Breast epithelium (tissue), 4 donors: ENCODE measurements at regions not wholly inside any gene's neighbourhood (a gene's known extent, or its start where the extent isn't known, plus 50 kb on each side); places are given as distances from the start of the nearest gene placed in this dataset.

Experiments used
- DNase-seq, 2 donors: peaks; one replicate each; pipeline ENCODE4 v3.0.0-alpha.2; 2019; ENCODE audit warnings: low spot score in 2 of 2
- H3K27ac ChIP-seq, 2 donors: fragments of 200-600 bp; sonication (generic) in 1 of 2; one replicate each; pipeline ENCODE4 v1.5.1; 2016 to 2019; ENCODE audit warnings: mild to moderate bottlenecking in 1 of 2
- H3K27me3 ChIP-seq, 2 donors: fragments of 200-600 bp; sonication (generic) in 1 of 2; one replicate each; pipeline versions ENCODE4 v1.5.1 to v1.6.0; 2017 to 2019; ENCODE audit warnings: control low read depth in 1 of 2, mild to moderate bottlenecking in 1 of 2
- H3K36me3 ChIP-seq: fragments of 200-600 bp; one replicate; pipeline ENCODE4 v1.5.1; 2019
- H3K4me1 ChIP-seq, 2 donors: fragments of 200-600 bp; sonication (generic); one replicate each; pipeline ENCODE4 v1.5.1; 2016 to 2019; ENCODE audit warnings: control low read depth in 1 of 2
- H3K4me3 ChIP-seq, 3 donors: fragments of 200-600 bp; sonication (generic); 1 replicate in 2 of 3; 2 replicates in 1 of 3; pipeline ENCODE4 v1.5.1; 2016 to 2019; ENCODE audit warnings: mild to moderate bottlenecking in 3 of 3, moderate library complexity in 2 of 3
- H3K9me3 ChIP-seq, 2 donors: fragments of 200-600 bp; sonication (generic) in 1 of 2; one replicate each; pipeline ENCODE4 v1.5.1; 2016 to 2019; ENCODE audit warnings: control low read depth in 1 of 2
- CTCF ChIP-seq, 3 donors: fragments of 450-650 bp; IDR thresholded peaks; one replicate each; pipeline ENCODE4 v1.5.1; 2016 to 2017; ENCODE audit warnings: antibody characterized with exemption in 3 of 3, mild to moderate bottlenecking in 3 of 3, moderate library complexity in 3 of 3
- POLR2A ChIP-seq: fragments of 450-650 bp; IDR thresholded peaks from one replicate; pipeline ENCODE4 v1.6.1; 2016; ENCODE audit warnings: antibody characterized with exemption, mild to moderate bottlenecking, moderate library complexity
- POLR2AphosphoS5 ChIP-seq, 3 donors: sonication (generic); formaldehyde crosslinking; IDR thresholded peaks; one replicate each; pipeline ENCODE4 v1.6.1; 2017; ENCODE audit warnings: antibody characterized with exemption in 3 of 3
- intact Hi-C: fragments of 100-400 bp; cut with DNase I; formaldehyde crosslinking; loops from one replicate; pipeline ENCODE4 v1.15.1; 2023; ENCODE audit warnings: low total_unique reads

GRCh38 chr3:187916072-187916471 lies 170.8 kb upstream of the BCL6 start:
- no peaks in the 10 kb centered on the region for H3K9me3 ChIP-seq
- DNase-seq = no peak
- no peaks in the 10 kb centered on the region for H3K36me3 ChIP-seq
- no peak overlapping the region for H3K4me3 ChIP-seq
- peaks cover 0 to 5% of the 10 kb centered on the region in 2 donors for H3K4me1 ChIP-seq
- H3K27me3 ChIP-seq = no peaks in the 10 kb centered on the region
- peak overlapping the region; percentile 53 to 80 for H3K27ac ChIP-seq
- intact Hi-C loops = no loop called here
- TF ChIP-seq POLR2AphosphoS5 (IDR thresholded peaks at IDR 0.05) (no peak), POLR2A (no peak), CTCF (IDR thresholded peaks at IDR 0.05) (no peak)

- Histone ChIP-seq H3K27me3 (no peaks in the 10 kb centered on the region), H3K4me3 (no peak overlapping the region), H3K36me3 (no peaks in the 10 kb centered on the region), H3K9me3 (no peaks in the 10 kb centered on the region), H3K27ac (peak overlapping the region; percentile 4 to 50), H3K4me1 (peaks cover 0 to 5% of the 10 kb centered on the region in 2 donors)
- TF ChIP-seq POLR2AphosphoS5 (IDR thresholded peaks at IDR 0.05) = no peak
- TF ChIP-seq CTCF (IDR thresholded peaks at IDR 0.05) = no peak
- DNase-seq = no peak
- intact Hi-C loops = no loop called here
Measured at GRCh38 chr3:187918081-187918644, 172.9 kb upstream of the BCL6 start.

- no peak overlapping the region for H3K4me3 ChIP-seq
- DNase-seq = no peak
- TF ChIP-seq POLR2AphosphoS5 (IDR thresholded peaks at IDR 0.05) (no peak), CTCF (IDR thresholded peaks at IDR 0.05) (no peak), POLR2A (no peak)
- peak overlapping the region; percentile 4 to 50 for H3K27ac ChIP-seq
- H3K36me3 ChIP-seq = no peaks in the 10 kb centered on the region
- no peaks in the 10 kb centered on the region for H3K27me3 ChIP-seq
- peaks cover 0 to 5% of the 10 kb centered on the region in 2 donors for H3K4me1 ChIP-seq
- H3K9me3 ChIP-seq = peaks cover 0 to under 1% of the 10 kb centered on the region in 2 donors
- intact Hi-C loops = no loop called here
Measured at GRCh38 chr3:187919048-187919447, 173.8 kb upstream of the BCL6 start.

- DNase-seq = no peak
- Histone ChIP-seq H3K9me3 (peaks cover 0 to 5% of the 10 kb centered on the region in 2 donors), H3K27me3 (no peaks in the 10 kb centered on the region), H3K27ac (no peak overlapping the region), H3K4me3 (no peak overlapping the region), H3K36me3 (no peaks in the 10 kb centered on the region), H3K4me1 (peaks cover 0 to 5% of the 10 kb centered on the region in 2 donors)
- TF ChIP-seq CTCF (IDR thresholded peaks at IDR 0.05) = no peak
- no peak for TF ChIP-seq POLR2AphosphoS5 (IDR thresholded peaks at IDR 0.05)
- TF ChIP-seq POLR2A = no peak
- intact Hi-C loops = no loop called here
Measured at GRCh38 chr3:187919544-187919943, 174.3 kb upstream of the BCL6 start.

- no peak for DNase-seq
Measured at GRCh38 chr3:187920030-187920429, 174.8 kb upstream of the BCL6 start.

More at GRCh38 chr3:187920030-187920429, 174.8 kb upstream of the BCL6 start:
- Histone ChIP-seq H3K36me3 (no peaks in the 10 kb centered on the region), H3K27me3 (no peaks in the 10 kb centered on the region), H3K4me3 (no peak overlapping the region), H3K9me3 (peaks cover 0 to 10% of the 10 kb centered on the region in 2 donors), H3K27ac (no peak overlapping the region), H3K4me1 (peaks cover 0 to 5% of the 10 kb centered on the region in 2 donors)
- TF ChIP-seq POLR2A = no peak
- no peak for TF ChIP-seq POLR2AphosphoS5 (IDR thresholded peaks at IDR 0.05)
- TF ChIP-seq CTCF (IDR thresholded peaks at IDR 0.05) = no peak
- intact Hi-C loops = no loop called here
